Stomach smooth muscle (tissue), 2 donors: ENCODE measurements at regions not wholly inside any gene's neighbourhood (a gene's known extent, or its start where the extent isn't known, plus 50 kb on each side); places are given as distances from the start of the nearest gene placed in this dataset.

Experiments
- H3K27ac ChIP-seq: one replicate; pipeline ENCODE4 v1.7.0; 2013; ENCODE audit warnings: mild to moderate bottlenecking, low read length, inconsistent platforms
- H3K27me3 ChIP-seq, 2 donors: one replicate each; pipeline ENCODE4 v1.7.0; 2013; ENCODE audit warnings: low read length in 2 of 2; ENCODE audit not compliant: insufficient read depth in 2 of 2, control insufficient read depth in 1 of 2
- H3K36me3 ChIP-seq, 2 donors: one replicate each; pipeline ENCODE4 v1.7.0; 2013; ENCODE audit warnings: low read length in 2 of 2; ENCODE audit not compliant: control insufficient read depth in 2 of 2, insufficient read depth in 2 of 2
- H3K4me1 ChIP-seq: one replicate; pipeline ENCODE4 v1.7.0; 2013; ENCODE audit warnings: low read length; ENCODE audit not compliant: control insufficient read depth, insufficient read depth
- H3K4me3 ChIP-seq, 2 donors: one replicate each; pipeline ENCODE4 v1.7.0; 2013; ENCODE audit warnings: low read length in 2 of 2
- H3K9ac ChIP-seq, 2 donors: one replicate each; pipeline ENCODE4 v1.7.0; 2013; ENCODE audit warnings: low read length in 2 of 2, mild to moderate bottlenecking in 1 of 2
- H3K9me3 ChIP-seq, 2 donors: one replicate each; pipeline ENCODE4 v1.7.0; 2013; ENCODE audit warnings: low read length in 2 of 2; ENCODE audit not compliant: control insufficient read depth in 2 of 2
- donor health status: healthy.
- donor health status: Pancreatic carcinoma.

GRCh38 chr14:51512316-51512715 is 139.4 kb upstream of the FRMD6 start:
- Histone ChIP-seq H3K36me3 (no peaks in the 10 kb centered on the region), H3K27ac (no peak overlapping the region), H3K4me1 (peaks cover 22% of the 10 kb centered on the region), H3K9ac (no peak overlapping the region), H3K27me3 (no peaks in the 10 kb centered on the region), H3K4me3 (no peak overlapping the region), H3K9me3 (no peaks in the 10 kb centered on the region)

DNA sequence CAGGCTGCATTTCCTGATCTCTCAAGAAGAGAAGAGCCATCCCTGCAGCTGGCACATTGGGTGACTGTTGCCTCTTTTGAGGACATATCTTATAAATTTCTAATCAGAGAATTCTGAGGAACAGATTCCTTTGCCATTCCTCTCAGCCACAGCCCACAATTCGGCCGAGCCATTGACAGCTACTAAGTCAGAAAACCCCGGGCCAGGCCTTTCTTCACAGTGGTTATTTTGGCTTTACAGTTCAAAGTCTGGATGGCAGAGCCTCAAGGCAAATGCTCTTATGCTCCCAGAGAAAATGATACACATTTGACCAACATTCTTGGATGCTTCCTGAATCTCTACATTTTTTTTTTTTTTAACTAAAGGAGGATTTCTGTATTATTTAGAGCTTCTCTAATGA is 138.4 kb upstream of the FRMD6 start:
- no peaks in the 10 kb centered on the region for H3K9me3 ChIP-seq
- no peak overlapping the region for H3K9ac ChIP-seq
- peaks cover 13% of the 10 kb centered on the region for H3K4me1 ChIP-seq
- no peak overlapping the region for H3K27ac ChIP-seq
- H3K36me3 ChIP-seq, result no peaks in the 10 kb centered on the region
- no peak overlapping the region for H3K4me3 ChIP-seq
- H3K27me3 ChIP-seq, result no peaks in the 10 kb centered on the region

DNA sequence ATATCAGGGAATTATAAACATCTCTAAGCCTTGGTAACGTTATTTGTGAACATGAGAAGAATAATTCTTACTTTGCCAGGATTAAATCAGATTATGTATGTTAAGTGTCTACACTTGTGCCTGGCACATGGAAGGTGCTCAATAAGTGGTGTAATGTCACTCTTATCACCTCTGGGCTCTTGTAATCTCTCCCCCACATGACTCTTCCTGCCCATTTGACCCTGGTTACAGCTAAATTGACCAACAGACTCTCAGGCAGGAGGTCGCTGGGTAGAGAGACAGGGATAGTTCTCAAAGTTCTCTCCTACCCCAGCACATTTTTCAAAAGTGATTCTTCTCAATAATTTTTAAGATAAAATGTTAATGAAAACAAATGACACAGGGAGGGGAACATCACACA is 137.8 kb upstream of the FRMD6 start:
- Histone ChIP-seq H3K4me1 (peaks cover 7% of the 10 kb centered on the region), H3K9me3 (no peaks in the 10 kb centered on the region), H3K27ac (no peak overlapping the region), H3K9ac (no peak overlapping the region), H3K4me3 (no peak overlapping the region), H3K27me3 (no peaks in the 10 kb centered on the region), H3K36me3 (no peaks in the 10 kb centered on the region)

- Histone ChIP-seq H3K4me1 (no peaks in the 10 kb centered on the region), H3K4me3 (no peak overlapping the region), H3K27ac (no peak overlapping the region), H3K36me3 (no peaks in the 10 kb centered on the region), H3K27me3 (no peaks in the 10 kb centered on the region), H3K9ac (no peak overlapping the region), H3K9me3 (no peaks in the 10 kb centered on the region)
These were observed 136.1 kb upstream of the FRMD6 start for GRCh38 chr14:51515611-51516010.

DNA sequence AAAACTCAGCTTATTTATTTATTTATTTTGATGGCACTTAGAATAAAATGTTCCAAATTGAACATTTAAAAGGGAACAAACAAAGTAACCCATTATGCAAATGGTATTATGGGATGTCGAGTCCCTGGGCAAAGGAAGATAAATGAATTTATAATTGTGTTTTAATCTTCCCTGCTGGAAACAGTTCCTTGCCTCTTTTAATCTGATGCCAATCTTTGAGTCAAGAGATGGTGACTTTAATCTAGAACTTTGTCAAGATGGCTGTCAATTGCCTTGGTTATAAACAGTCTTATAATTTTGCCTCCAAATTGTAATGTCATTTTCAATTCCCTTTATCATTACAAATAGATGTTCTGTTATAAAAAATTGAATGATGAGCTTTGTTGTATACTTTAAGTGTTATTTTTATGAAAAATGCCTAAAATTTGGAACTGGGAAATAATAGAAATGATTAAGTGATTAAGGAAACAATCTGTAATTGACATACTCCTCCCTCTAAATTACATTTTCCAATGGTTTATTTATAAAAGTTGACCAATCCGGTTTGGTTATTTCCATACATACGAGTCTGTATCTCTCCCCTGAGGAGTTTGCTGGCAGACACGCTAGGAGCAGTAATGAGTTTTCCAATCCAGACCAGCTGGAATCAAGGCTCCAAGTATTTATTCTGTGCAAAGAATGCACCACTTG is 134.9 kb upstream of the FRMD6 start:
- no peaks in the 10 kb centered on the region for H3K4me1 ChIP-seq
- no peaks in the 10 kb centered on the region for H3K9me3 ChIP-seq
- no peak overlapping the region for H3K9ac ChIP-seq
- no peak overlapping the region for H3K4me3 ChIP-seq
- no peaks in the 10 kb centered on the region for H3K36me3 ChIP-seq
- no peaks in the 10 kb centered on the region for H3K27me3 ChIP-seq
- no peak overlapping the region for H3K27ac ChIP-seq

GRCh38 chr14:51518280-51518679 is 133.4 kb upstream of the FRMD6 start:
- Histone ChIP-seq H3K9me3 (no peaks in the 10 kb centered on the region), H3K4me3 (no peak overlapping the region), H3K4me1 (no peaks in the 10 kb centered on the region), H3K9ac (no peak overlapping the region), H3K27ac (no peak overlapping the region), H3K36me3 (no peaks in the 10 kb centered on the region), H3K27me3 (no peaks in the 10 kb centered on the region)

GRCh38 chr14:51518711-51519110 is 133.0 kb upstream of the FRMD6 start:
- no peak overlapping the region for H3K4me3 ChIP-seq
- H3K4me1 ChIP-seq, result no peaks in the 10 kb centered on the region
- H3K9me3 ChIP-seq, result no peaks in the 10 kb centered on the region
- no peaks in the 10 kb centered on the region for H3K27me3 ChIP-seq
- H3K9ac ChIP-seq, result no peak overlapping the region
- no peaks in the 10 kb centered on the region for H3K36me3 ChIP-seq
- no peak overlapping the region for H3K27ac ChIP-seq

DNA sequence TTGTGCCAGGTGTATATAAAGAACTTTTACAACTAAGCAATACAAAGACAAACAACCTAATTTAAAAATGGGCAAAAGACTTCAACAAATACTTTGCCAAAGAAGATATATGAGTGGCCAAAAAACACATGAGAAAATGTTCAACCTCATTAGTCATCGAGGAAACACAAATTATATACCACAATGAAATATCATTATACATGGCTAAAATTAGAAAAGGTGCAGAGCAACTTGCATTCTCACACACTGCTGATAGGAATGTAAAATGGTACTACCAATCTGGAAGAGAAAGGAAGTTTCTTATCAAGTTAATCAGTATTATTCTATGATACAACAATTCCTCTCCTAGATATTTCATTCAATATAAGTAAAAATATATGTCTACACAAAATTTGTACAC is 131.6 kb upstream of the FRMD6 start:
- H3K9ac ChIP-seq, result no peak overlapping the region
- H3K4me1 ChIP-seq, result no peaks in the 10 kb centered on the region
- H3K27me3 ChIP-seq, result no peaks in the 10 kb centered on the region
- no peak overlapping the region for H3K4me3 ChIP-seq
- H3K36me3 ChIP-seq, result no peaks in the 10 kb centered on the region
- H3K27ac ChIP-seq, result no peak overlapping the region
- H3K9me3 ChIP-seq, result no peaks in the 10 kb centered on the region

DNA sequence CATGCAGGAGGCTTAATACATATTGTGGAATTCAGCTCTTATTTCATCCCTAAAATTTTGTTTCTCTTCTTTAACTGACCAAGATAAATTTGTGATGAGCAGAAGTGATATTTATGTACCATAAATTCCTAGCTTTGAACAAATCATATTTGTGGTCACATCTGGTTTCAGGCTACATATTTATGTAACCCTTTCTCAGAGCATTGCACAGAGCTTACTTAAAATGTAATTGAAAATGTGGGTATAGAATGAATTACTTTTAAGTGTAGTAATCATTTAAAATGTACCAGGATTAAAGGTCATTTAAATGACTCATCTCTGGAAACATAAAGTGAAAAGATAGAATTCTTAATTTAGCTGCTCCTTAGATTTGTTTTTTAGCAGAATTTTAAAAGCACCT is 129.9 kb upstream of the FRMD6 start:
- Histone ChIP-seq H3K4me3 (no peak overlapping the region), H3K36me3 (no peaks in the 10 kb centered on the region), H3K27me3 (no peaks in the 10 kb centered on the region), H3K9ac (no peak overlapping the region), H3K4me1 (peaks cover 11% of the 10 kb centered on the region), H3K27ac (no peak overlapping the region), H3K9me3 (no peaks in the 10 kb centered on the region)

GRCh38 chr14:51523243-51523642 is 128.5 kb upstream of the FRMD6 start:
- Histone ChIP-seq H3K4me3 (no peak overlapping the region), H3K9me3 (no peaks in the 10 kb centered on the region), H3K4me1 (peaks cover 13% of the 10 kb centered on the region), H3K27me3 (no peaks in the 10 kb centered on the region), H3K9ac (no peak overlapping the region), H3K36me3 (no peaks in the 10 kb centered on the region), H3K27ac (no peak overlapping the region)

- H3K9me3 ChIP-seq, result no peaks in the 10 kb centered on the region
- peak overlapping the region; percentile 62 for H3K27ac ChIP-seq
- H3K4me1 ChIP-seq, result peaks cover 16% of the 10 kb centered on the region
- no peak overlapping the region for H3K9ac ChIP-seq
- no peak overlapping the region for H3K4me3 ChIP-seq
- no peaks in the 10 kb centered on the region for H3K36me3 ChIP-seq
- H3K27me3 ChIP-seq, result no peaks in the 10 kb centered on the region
These were observed 126.0 kb upstream of the FRMD6 start for GRCh38 chr14:51525739-51526138.
